ENCODE measurements at regions not wholly inside any gene's neighbourhood (a gene's known extent, or its start where the extent isn't known, plus 50 kb on each side); places are given as distances from the start of the nearest gene placed in this dataset.

GRCh38 chr14:106686533-106686932 lies 1160.2 kb downstream of the TMEM121 start:
- Mint-ChIP-seq H3K36me3 (ENCODE audit: low read depth) (peaks cover 38% of the 10 kb centered on the region), H3K9me3 (peaks cover 90% of the 10 kb centered on the region), H3K4me3 (no peak overlapping the region), H3K4me1 (no peaks in the 10 kb centered on the region; the same call in 2 of the 3 replicates), H3K27ac (no peak overlapping the region), H3K27me3 (ENCODE audit: insufficient read depth, low read depth, poor library complexity) (peaks cover 5% of the 10 kb centered on the region)
- Histone ChIP-seq H3K4me2 (no peak overlapping the region), H3K27ac (ENCODE audit: low read depth) (no peak overlapping the region), H3K4me3 (no peak overlapping the region), H3K36me3 (ENCODE audit: insufficient read depth) (peaks cover 22% of the 10 kb centered on the region), H3F3A (replicated peaks; ENCODE audit: low read depth) (no peaks in the 10 kb centered on the region), H2AFZ (no peak overlapping the region), H4K20me1 (replicated peaks; ENCODE audit: insufficient read depth) (no peaks in the 10 kb centered on the region), H3K27me3 (ENCODE audit: insufficient read depth) (no peaks in the 10 kb centered on the region), H3K9me2 (ENCODE audit: insufficient read depth) (no peaks in the 10 kb centered on the region), H3K4me1 (ENCODE audit: insufficient read depth) (no peaks in the 10 kb centered on the region), H3K79me2 (replicated peaks; ENCODE audit: insufficient read depth) (no peaks in the 10 kb centered on the region)
- TF ChIP-seq ZNF114 (CRISPR knock-in tag; IDR thresholded peaks at IDR 0.05), result no peak
- TF ChIP-seq NANOG (IDR thresholded peaks at IDR 0.05; ENCODE audit: borderline replicate concordance), result no peak
- TF ChIP-seq EZH2 (IDR thresholded peaks at IDR 0.05; ENCODE audit: low read depth, unreplicated experiment), result no peak
- TF ChIP-seq CREB1 (CRISPR knock-in tag; IDR thresholded peaks at IDR 0.05; ENCODE audit: low read depth), result no peak
- TF ChIP-seq JUNB (IDR thresholded peaks at IDR 0.05; ENCODE audit: unreplicated experiment), result no peak
- no peak for TF ChIP-seq ZNF462 (CRISPR knock-in tag; IDR thresholded peaks at IDR 0.05)
- no peak for TF ChIP-seq POLR2AphosphoS5 (IDR thresholded peaks at IDR 0.05; ENCODE audit: low read depth)
- TF ChIP-seq, protein P1, sequence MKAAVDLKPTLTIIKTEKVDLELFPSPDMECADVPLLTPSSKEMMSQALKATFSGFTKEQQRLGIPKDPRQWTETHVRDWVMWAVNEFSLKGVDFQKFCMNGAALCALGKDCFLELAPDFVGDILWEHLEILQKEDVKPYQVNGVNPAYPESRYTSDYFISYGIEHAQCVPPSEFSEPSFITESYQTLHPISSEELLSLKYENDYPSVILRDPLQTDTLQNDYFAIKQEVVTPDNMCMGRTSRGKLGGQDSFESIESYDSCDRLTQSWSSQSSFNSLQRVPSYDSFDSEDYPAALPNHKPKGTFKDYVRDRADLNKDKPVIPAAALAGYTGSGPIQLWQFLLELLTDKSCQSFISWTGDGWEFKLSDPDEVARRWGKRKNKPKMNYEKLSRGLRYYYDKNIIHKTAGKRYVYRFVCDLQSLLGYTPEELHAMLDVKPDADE (IDR thresholded peaks at IDR 0.05), result no peak
- TF ChIP-seq, protein P2, sequence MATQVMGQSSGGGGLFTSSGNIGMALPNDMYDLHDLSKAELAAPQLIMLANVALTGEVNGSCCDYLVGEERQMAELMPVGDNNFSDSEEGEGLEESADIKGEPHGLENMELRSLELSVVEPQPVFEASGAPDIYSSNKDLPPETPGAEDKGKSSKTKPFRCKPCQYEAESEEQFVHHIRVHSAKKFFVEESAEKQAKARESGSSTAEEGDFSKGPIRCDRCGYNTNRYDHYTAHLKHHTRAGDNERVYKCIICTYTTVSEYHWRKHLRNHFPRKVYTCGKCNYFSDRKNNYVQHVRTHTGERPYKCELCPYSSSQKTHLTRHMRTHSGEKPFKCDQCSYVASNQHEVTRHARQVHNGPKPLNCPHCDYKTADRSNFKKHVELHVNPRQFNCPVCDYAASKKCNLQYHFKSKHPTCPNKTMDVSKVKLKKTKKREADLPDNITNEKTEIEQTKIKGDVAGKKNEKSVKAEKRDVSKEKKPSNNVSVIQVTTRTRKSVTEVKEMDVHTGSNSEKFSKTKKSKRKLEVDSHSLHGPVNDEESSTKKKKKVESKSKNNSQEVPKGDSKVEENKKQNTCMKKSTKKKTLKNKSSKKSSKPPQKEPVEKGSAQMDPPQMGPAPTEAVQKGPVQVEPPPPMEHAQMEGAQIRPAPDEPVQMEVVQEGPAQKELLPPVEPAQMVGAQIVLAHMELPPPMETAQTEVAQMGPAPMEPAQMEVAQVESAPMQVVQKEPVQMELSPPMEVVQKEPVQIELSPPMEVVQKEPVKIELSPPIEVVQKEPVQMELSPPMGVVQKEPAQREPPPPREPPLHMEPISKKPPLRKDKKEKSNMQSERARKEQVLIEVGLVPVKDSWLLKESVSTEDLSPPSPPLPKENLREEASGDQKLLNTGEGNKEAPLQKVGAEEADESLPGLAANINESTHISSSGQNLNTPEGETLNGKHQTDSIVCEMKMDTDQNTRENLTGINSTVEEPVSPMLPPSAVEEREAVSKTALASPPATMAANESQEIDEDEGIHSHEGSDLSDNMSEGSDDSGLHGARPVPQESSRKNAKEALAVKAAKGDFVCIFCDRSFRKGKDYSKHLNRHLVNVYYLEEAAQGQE (IDR thresholded peaks at IDR 0.05; ENCODE audit: unreplicated experiment), result no peak
- DNase-seq (ENCODE audit: low spot score), result no peak
- ATAC-seq, result no peak
